HEK293T (cell line): ENCODE measurements at regions not wholly inside any gene's neighbourhood (a gene's known extent, or its start where the extent isn't known, plus 50 kb on each side); places are given as distances from the start of the nearest gene placed in this dataset.

Source experiments
- FOXM1 ChIP-seq: fragments of 450-650 bp; IDR thresholded peaks from 2 replicates; pipeline ENCODE4 v1.6.1; 2017; ENCODE audit warnings: mild to moderate bottlenecking, borderline replicate concordance
- PKNOX1 ChIP-seq: fragments of 450-650 bp; IDR thresholded peaks from 2 replicates; pipeline ENCODE4 v1.6.1; 2016
- SP1 ChIP-seq: fragments of 450-650 bp; IDR thresholded peaks from 2 replicates; pipeline ENCODE4 v1.6.1; 2017
- TARDBP ChIP-seq: fragments of 450-650 bp; IDR thresholded peaks from 2 replicates; pipeline ENCODE4 v1.6.1; 2016

- TF ChIP-seq SP1 (no peak), FOXM1 (no peak), PKNOX1 (no peak), TARDBP (no peak)
Measured at GRCh38 chr4:188819233-188819632, 680.0 kb downstream of the TRIML1 start.
